HG02642 (cell line): ENCODE measurements at regions not wholly inside any gene's neighbourhood (a gene's known extent, or its start where the extent isn't known, plus 50 kb on each side); places are given as distances from the start of the nearest gene placed in this dataset.

ENCODE experiments used
- ATAC-seq: cut with Tn5 transposase; IDR thresholded peaks from one replicate; pipeline ENCODE4 v1.9.1; 2021; ENCODE audit warnings: mild to moderate bottlenecking; ENCODE audit not compliant: unreplicated experiment, poor library complexity

DNA sequence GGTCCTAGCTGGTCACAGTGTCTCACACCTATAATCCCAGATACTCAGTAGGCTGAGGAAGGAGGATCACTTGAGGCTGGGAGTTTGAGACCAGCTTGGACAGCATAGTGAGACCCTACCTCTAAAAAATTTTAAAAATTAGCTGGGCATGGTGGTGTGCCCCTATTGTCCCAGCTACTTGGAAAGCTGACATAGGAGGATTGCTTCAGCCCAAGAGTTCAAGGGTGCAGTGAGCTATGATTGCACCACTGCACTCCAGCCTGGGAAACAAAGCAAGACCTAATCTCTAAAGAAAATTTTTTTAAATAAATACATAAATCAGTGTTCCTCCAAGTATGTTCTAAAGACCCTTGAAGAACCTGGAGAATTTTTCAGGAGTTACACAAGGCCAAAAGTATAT lies 50.6 kb upstream of the GNAO1 start:
- ATAC-seq = no peak

DNA sequence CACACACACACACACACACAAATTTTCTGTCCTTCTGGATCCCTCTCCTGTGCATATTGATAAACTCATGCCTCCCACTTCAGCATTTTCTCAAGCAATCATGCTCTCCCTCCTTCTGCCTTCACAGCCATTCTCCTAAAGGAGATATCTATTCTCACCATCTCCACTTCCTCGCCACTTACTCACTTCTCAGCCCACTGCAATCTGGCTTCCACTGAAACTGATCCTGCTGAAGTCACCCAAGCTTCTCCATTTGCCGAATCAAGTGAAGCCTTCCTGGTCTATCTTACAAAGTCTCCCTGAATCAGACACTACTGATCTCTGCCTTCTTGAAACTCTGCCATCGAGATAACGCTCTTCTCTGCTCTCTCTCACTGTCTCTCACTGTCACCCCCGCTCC lies 54.0 kb upstream of the GNAO1 start:
- no peak for ATAC-seq

DNA sequence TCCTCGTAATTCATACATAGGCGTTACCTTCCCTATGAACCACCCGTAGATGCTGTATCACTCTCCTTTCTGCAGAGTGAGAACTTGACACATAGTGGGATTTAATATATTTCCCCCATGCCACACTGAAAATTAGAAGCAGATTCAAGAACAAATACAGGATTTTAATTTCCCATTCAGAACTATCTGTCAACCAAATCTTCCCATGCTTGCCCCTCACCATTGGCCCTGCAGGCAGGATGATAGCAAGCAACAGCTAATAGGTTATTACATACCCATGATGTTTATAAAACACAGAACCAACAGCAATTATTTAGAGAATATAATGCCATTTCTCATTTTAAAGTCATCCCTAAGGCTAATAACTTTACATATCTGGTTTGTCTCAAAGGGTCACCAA lies 55.0 kb upstream of the GNAO1 start:
- ATAC-seq = no peak

DNA sequence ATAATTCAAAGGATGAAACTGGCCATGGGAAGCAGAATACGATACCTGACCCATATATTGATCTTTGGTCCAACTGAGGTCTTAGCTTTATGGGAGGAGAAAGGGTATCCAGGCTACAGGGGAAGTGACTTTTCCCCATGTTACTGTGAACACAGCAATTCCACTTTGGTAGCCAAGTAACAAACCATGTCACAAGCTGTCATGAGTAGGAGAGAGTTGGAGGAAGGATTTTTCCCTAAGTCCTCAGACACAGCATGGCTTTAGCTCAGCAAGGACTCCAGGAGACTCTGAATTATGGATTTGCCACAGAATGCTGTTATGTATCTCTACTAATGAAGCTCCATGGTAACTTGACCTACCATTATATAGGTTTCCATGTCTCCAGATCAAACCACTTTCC lies 56.5 kb upstream of the GNAO1 start:
- no peak for ATAC-seq

DNA sequence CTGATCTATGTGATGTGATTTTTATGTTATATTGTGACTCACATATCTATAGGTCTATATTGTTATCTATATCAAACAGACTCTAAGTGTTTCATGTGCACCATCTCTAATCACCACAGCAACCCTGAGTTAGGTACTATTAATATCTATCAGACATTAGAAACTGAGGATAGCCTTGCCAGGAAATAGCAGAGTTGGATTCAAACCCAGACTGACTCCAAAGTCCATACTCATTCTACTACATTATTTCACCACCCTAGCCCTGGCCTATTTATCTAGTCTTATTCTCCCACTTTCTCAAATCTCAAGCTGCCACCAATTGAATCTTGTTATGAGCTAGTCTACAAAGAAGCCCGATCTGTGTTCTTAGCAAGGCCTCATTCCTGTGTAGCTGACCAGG lies 65.4 kb upstream of the GNAO1 start:
- ATAC-seq = no peak

DNA sequence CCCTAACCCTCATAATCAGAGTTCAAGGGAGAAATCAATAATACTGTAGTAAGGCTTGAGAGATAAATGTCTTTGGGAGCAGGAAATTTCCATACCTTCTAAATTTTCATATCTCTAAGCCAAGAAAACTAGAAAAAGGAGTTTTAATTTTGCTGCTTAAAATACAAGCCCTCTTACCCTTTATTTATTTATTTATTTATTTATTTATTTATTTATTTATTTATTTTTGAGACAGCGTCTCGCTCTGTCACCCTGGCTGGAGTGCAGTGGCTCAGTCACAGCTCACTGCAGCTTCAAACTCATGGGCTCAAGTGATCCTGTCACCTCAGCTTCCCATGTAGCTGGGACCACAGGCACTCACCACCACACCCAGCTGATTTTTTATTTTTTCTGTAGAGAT lies 69.0 kb upstream of the GNAO1 start:
- no peak for ATAC-seq

DNA sequence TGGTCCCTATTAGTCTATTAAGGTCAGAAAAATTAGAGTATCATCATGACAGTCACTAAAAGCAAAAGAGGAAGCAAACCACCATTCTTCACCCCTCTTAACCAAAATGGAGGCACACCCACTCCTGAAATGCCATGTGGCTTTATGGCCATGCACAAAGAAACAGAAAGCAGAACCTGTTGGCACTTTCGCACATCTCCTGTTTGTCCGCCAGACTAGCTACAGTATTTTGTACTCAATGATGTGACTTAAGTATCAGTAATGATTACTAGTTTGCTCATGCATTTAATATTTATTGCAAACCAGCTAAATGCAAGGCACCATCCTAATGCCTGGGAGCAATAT lies 70.2 kb upstream of the GNAO1 start:
- ATAC-seq = no peak

DNA sequence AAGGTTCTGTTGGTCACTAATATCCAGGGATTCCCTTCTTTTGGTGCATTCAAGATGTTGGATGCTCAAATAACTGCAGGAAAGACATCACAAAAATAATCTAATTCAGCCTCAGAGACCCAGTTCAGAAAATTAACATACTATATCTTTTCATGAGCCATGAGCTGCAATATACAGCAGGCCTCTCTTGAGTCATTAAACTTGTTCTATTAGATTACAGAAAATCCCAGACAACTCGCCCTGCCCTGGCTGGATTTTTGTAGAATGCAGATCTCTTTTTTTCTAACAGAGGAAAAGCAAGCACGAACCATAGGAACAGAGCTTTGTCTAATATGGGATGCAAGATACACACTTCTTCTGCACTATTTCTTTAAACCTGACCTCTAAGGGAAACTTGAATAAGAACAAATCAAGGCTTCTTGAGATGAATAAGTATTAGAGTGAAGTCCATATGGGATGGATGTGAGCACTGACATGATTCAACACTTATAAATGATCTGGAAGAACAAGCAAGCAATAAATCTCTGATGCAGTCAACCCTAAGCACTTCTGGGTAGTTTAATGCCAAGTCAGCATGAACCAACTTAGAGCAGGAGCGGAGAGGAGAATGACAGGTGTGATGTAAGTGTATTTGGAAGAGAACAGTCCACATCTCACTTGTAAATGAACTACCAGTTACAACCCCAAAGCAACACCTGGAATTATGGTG lies 70.7 kb upstream of the GNAO1 start:
- no peak for ATAC-seq

DNA sequence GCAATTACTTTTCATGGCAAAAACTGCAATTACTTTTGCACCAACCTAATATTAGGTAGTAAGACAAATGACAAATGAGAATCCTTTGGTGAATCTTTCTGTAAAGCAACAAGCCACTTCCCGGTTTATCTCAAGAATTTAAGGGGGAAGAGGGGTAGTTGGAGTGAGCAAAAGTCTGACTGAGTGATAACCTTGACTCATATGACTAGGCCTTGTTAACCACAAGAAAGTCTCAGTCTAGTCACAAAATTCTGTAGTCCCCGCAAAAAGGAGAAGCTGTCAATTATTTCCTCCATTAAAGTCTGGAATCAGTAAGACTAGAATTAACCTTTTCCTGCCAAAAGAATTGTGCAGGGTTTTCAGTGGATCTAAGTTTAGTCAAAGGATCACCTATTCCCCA lies 72.2 kb upstream of the GNAO1 start:
- peak; percentile 44 for ATAC-seq

DNA sequence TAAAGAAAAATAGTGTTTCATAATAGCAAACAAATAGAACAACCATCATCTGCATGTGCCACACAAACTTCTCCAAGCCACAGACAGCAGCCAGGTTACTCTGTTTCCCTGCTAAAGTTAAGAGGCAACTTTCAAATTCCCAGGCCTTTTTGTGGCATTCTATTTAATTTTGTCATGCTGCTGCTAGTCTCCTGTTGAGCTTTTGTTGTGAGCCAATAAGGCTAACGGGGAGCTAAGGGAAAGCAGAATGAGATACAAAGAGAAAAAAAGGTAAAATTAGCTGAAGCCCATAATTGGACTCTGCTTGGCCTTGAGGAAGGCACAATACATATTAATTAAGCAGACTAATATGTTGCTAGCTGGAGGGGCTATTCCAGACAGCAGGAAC lies 74.7 kb upstream of the GNAO1 start:
- ATAC-seq = no peak

DNA sequence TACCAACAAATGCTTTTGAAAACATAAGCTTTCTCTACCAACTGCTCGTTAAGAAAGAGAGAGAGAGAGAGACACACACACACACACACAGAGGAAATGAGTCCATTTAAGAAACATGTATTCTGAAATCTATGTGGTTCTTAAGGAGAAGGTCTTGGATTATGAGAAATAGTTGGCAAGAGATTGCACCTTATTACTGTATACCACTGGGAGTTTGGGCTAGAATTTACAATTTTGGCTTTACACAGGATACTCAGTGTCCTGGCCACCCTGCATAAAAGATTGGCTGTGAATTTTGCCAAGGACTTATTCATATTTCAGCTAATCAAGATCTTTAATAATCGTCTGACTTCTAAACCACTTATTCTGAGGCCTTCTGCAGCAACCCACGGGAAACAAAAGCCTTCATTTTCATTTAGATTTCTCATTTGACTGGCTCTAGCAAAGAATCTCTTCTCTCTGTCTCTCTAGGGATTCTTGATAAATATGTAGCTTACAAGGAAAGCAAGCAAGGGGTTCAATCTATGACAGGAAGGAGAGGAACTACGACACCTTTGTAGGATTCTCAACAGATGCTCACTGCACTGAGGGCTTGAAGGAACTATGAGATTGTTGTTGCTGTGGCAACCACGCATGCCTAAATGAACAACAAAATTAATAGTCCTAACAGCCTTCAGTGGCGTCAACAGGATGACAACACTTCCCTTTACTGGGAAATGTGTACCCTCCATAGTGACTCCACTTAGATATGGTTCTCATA lies 75.3 kb upstream of the GNAO1 start:
- ATAC-seq = no peak

DNA sequence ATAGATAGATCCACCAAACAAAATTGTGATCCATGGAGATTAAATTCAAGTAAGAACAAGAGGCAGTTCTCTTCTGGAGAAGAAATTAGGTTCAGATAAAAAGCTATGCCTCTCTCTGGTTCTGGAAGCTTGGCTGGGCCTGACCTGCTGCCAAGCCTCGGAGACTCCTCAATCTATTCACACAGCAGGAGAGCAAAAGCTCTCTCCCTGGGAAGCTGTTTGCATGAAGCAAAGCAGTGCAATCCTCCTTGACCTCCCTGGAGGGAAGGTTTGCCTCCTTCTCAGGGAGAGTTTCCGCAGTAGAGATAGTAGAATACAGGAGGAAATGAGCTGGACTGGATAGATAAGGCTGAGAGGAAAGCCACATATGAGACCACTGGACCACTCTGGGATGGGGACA lies 78.1 kb upstream of the GNAO1 start:
- ATAC-seq = no peak

DNA sequence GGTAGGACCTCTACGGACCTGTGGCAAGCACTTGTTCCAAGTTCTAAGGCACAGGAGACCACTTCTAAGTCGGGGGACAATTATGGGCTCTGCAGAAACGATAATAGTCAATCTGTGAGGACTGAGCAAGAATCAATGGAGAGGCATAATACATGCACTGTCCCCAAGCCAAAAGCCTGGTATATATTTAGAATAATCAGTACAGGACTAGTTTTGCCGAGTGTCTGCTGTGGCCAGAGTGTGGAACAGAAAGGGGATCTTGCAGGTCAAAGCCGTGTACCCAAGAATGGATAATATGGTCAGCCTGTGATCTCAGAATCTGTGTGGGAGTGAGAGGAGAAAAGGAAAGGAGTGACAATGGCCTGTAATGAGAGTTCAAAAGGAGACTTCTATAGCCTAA lies 80.2 kb upstream of the GNAO1 start:
- no peak for ATAC-seq

DNA sequence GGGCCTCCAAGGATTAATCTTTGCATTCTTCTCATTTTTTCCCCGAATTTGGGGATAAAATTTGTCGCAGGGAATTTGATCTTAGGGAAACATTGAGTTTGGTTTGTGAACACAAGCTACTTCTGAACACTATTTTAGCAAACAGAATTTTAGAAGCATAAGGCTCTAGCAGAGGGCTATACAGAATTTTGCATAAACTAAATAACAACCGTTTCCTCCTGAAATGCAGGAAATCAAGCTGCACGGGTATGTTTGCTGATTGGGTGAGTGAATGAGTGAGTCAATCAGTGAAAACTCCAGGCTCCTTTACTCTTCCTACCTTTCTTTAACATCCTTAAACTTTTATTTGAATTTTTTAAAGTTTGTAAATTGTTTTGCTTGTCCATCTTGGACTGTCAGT lies 81.3 kb upstream of the GNAO1 start:
- ATAC-seq = no peak

DNA sequence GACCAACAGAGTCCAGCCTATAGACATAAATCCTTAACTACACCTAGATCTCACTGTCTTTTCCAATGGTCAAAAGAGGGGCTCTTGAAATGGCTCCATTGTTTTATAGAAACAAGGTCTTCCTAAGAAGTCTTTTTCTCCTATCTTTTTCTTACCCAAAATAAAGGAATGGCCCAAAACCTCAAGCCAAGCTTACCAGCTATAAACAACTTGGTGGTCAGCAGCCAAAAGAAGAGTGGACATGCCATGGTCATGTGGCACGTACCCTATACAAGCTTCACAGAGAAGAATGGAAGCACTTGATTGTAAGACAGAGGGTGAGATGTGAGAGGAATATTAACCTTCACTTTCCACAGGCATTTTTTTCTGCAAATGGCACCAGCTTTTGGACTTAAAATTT lies 82.1 kb upstream of the GNAO1 start:
- no peak for ATAC-seq

DNA sequence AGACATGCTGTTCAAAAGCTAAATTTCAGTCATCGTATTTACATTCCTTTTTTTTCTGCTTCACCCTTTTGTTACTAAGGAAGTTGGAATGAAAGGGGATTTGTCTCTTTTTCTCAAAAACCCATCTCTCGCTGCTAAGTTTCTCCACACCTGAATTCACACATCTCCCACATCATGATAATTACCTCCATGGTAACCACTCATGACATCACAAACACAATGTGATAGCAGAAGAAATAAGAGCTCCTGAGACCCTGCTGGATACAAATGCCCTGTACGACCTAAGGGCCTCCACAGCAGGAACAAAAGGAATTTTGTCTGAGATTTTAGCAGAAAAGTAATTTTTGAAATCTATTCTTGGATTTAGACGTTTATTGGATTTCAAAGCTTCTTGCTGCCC lies 82.6 kb upstream of the GNAO1 start:
- ATAC-seq = no peak

DNA sequence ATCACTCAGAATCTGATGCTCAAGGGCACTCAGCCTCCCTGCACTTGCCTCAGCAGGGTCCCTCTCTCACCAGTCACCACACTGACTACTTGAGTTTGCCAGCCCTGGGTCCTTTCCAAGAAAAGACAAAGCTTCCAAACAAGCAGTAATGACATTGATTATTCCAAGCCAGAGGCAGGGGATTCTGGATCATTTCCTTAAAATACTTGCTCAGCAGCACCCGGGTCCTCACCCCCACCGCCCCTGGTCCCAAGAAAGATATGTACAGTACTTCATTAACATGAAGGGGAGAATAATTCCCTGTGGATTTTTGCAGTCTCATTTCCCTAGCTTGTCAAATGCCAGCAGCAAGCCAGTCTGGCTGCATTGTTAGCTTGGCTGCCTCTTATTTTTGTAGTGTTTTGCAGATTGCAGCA lies 83.2 kb upstream of the GNAO1 start:
- ATAC-seq = no peak

DNA sequence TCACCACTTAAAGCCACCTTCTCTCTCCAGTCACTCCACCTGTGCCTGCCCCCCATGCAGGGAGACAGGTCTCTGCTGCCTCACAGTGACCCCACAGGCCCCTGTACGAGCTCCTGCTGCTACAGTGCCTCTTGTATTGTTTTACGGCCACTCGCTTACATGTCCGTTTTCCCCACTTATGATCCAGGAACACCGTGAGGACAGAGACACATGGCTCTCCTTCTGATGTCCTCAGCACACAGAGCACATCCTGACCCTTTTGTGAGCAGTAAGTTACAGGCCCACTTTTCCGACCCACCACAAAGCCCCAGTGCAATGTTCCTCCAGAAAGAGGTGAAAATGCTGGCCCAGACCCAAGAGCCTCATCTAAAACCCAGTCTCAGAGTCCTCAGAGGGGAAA lies 84.8 kb upstream of the GNAO1 start:
- ATAC-seq = no peak

DNA sequence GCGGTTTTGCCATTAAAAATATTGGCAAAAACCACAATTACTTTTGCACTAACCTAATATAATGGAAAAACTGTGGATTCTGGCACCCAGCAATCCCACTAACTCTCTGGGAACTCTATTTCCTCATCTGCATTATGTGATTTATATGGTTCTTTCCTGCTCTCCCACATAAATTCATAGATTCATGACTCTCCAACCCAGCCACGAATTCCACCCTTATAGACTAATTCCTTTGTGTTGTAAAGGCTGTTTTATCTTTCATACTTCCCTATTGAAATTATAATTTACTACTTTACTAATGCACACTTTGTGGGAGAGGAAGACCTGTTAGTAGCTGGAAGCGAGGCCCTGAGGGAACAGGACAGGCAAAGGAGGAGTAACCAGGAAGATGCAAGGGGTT lies 88.4 kb upstream of the GNAO1 start:
- ATAC-seq = no peak

DNA sequence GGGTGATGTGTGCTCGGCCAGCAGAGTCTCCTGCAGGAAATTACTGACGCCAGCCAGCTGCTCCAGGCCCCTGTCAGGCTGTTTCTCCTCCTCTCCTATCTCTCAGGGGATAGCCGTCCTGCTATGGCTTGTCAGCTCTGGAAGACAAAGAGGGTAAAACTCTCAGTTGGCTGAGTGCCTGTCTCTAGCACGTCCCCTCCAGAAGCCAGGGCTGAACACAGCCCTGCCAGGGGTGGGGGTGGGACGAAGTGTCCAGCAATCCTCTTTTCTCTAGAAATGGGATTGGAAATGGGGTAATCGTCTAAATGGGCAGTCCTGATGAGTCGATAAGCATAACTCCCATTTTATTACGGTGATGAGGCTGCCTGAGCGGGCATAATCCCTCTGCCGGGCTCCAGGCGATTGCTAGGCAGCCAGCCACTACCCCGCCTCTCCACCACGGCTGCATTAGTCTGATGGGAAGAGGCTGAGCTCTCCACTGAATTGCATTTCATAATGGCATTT lies 89.1 kb upstream of the GNAO1 start:
- ATAC-seq = no peak

DNA sequence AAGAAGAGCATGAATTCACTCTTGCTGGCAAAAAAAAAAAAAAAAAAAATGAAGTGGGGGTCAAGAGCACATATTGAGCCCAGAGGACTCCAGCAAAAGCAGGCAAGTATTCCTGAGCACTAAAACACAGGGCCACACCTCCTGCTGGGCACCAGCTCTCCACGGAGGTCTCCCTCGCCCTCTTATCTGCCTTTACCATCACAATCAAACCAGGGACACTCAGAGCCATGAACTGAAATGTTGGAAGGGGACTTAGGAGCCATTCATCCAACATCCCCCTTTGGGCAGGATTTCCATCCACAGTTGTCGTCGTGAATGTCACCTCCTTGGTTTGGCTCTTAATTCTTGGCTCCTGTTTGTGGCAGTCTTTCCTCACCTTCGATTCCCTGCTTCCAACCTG lies 89.8 kb upstream of the GNAO1 start:
- ATAC-seq = no peak

DNA sequence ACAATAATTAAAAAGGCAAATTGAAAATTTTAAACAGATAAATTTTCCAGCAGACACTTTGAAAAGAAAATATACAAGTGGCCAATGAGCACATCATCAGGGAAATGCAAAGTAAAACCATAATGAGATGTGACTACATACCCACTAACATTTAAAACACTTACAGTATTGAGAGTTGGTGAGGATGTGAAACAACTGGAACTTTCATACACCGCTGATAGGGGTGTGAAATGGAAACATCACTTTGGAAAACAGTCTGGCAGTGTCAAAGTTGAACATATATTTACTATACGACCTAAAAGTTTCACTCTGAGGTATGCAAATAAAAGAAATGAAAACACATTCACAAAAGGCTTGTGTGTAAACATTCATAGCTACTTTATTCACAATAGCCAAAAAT lies 94.0 kb upstream of the GNAO1 start:
- no peak for ATAC-seq
